ENCODE measurements at regions not wholly inside any gene's neighbourhood (a gene's known extent, or its start where the extent isn't known, plus 50 kb on each side); places are given as distances from the start of the nearest gene placed in this dataset.

DNA sequence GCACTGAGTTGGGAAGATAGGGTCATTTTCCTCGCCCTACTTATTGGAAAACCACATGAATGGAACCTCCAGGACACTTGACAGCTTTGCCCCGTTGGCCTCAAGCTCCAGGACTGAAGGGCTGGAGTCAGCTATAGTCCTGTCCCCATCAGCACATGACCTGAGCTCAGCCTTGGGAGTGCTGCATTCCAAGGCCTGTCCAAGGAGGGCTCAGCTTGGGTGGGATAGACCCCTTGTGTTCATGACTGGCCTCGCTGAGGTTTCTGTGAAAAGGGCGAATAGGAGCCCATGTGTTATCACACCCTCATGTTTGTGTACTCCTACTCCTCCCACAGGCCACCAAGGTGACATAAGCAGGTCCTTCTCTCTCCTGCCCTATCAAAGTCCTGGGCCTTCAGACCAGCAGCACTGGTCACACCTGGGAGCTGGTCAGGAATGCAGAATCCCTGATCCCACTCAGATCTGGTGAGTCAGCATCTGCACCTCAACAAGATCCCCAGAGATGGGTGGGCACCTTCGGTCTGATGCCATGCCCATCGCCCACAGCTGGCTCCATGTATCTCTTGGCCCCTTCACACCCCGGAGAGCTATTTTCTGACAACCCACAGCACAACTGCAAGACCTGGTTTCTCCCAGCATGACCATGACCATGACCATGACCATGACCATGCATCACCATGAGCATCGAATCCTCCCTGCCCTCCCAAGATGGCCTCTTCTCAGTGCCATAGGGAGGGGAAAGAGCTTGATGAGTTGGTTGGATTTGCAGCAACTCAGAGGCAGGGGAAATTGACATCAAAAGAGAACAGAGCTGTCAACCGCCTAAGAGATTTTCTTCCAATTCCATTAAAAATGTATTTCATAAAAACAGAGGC, 83.0 kb upstream of the RAB6C start:
- no TSS peak for BruUV-seq (replicated peaks)
- H3K27me3 Mint-ChIP-seq (ENCODE audit: insufficient read depth, unreplicated experiment), result peaks cover 38% of the 10 kb centered on the region
- no peaks in the 10 kb centered on the region; the same call in 1 of the 2 replicates for H3K27me3 ChIP-seq (replicated peaks; ENCODE audit: control insufficient read depth, insufficient read depth, low read length)
- no peaks in the 10 kb centered on the region for H3K9me3 ChIP-seq
- DNase-seq, result no peak
- no peaks in the 10 kb centered on the region for H3K4me1 ChIP-seq
- ChIA-PET CTCF (no interaction called here), POLR2A (no interaction called here)
- H3K4me3 Mint-ChIP-seq (ENCODE audit: unreplicated experiment), result no peak overlapping the region
- H3K9me3 Mint-ChIP-seq (ENCODE audit: unreplicated experiment), result no peaks in the 10 kb centered on the region
- intact Hi-C loops (cut with micrococcal nuclease; ENCODE audit: unreplicated experiment), result no loop called here
- no peak overlapping the region for H3K27ac Mint-ChIP-seq (ENCODE audit: unreplicated experiment)
- H3K4me1 Mint-ChIP-seq (ENCODE audit: low read depth, unreplicated experiment), result no peaks in the 10 kb centered on the region
- no peak for TF ChIP-seq CTCF (IDR thresholded peaks at IDR 0.05; ENCODE audit: insufficient read depth in 1 of 2, low read depth in 1 of 2, low read length in 1 of 2, severe bottlenecking in 1 of 2, unreplicated experiment in 1 of 2)
- H3K36me3 ChIP-seq (ENCODE audit: control insufficient read depth, insufficient read depth, low read length), result no peaks in the 10 kb centered on the region
- H3K4me3 ChIP-seq (ENCODE audit: low read depth, low read length), result no peak overlapping the region
- H3K36me3 Mint-ChIP-seq (ENCODE audit: insufficient read depth, unreplicated experiment), result no peaks in the 10 kb centered on the region

DNA sequence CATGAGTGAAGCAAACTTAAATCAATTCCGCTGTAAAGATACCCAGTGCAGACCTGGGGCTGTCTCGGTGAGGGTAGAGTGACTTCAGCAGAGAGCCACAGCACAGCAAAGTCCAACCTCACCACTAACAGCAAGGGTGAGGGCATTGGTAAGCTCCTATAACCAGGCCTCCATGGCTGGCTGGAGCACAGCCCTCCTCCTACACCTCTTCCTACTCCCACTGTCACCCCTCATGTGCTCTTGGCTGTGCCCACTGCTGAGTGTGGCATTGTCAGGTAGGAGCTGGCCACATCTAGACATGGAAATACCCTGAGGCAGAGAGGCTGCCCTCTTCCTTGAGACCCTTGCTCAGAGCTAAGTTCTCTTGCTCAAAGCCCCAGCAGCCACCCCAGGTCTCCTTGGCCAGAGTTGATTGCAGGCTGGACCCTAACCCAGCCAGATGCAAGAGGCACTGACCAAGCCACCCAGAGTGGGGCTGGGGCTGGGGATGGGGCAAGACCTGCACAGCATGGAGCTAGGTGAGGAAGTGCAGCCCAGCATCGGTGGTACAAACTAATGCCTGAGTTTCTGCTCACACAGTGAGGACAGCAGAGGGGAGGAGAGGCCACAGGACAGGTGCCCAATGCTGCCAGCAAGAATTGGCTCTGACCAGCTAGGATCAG, 77.6 kb upstream of the RAB6C start:
- no peak overlapping the region for H3K4me3 ChIP-seq (ENCODE audit: low read depth, low read length)
- POLR2A ChIA-PET, result no interaction called here
- H3K4me3 Mint-ChIP-seq (ENCODE audit: unreplicated experiment), result no peak overlapping the region
- TF ChIP-seq CTCF (IDR thresholded peaks at IDR 0.05; ENCODE audit: insufficient read depth in 1 of 2, low read depth in 1 of 2, low read length in 1 of 2, severe bottlenecking in 1 of 2, unreplicated experiment in 1 of 2), result no peak
- CTCF ChIA-PET, result no interaction called here
- peaks cover 19% of the 10 kb centered on the region for H3K27me3 Mint-ChIP-seq (ENCODE audit: insufficient read depth, unreplicated experiment)
- no peaks in the 10 kb centered on the region for H3K9me3 ChIP-seq
- H3K27me3 ChIP-seq (replicated peaks; ENCODE audit: control insufficient read depth, insufficient read depth, low read length), result no peaks in the 10 kb centered on the region
- intact Hi-C loops (cut with micrococcal nuclease; ENCODE audit: unreplicated experiment), result no loop called here
- H3K9me3 Mint-ChIP-seq (ENCODE audit: unreplicated experiment), result no peaks in the 10 kb centered on the region
- no TSS peak for BruUV-seq (replicated peaks)
- no peaks in the 10 kb centered on the region for H3K36me3 Mint-ChIP-seq (ENCODE audit: insufficient read depth, unreplicated experiment)
- no peaks in the 10 kb centered on the region for H3K36me3 ChIP-seq (ENCODE audit: control insufficient read depth, insufficient read depth, low read length)
- DNase-seq, result peak in 1 of 2 experiments; percentile 23
- H3K4me1 ChIP-seq, result no peaks in the 10 kb centered on the region
- H3K4me1 Mint-ChIP-seq (ENCODE audit: low read depth, unreplicated experiment), result no peaks in the 10 kb centered on the region
- no peak overlapping the region for H3K27ac Mint-ChIP-seq (ENCODE audit: unreplicated experiment)

- BruUV-seq (replicated peaks), result no TSS peak
- CTCF ChIA-PET, result no interaction called here
These were observed 76.5 kb upstream of the RAB6C start for GRCh38 chr2:129902731-129903585.

More at GRCh38 chr2:129902731-129903585, 76.5 kb upstream of the RAB6C start:
- peak in 1 of 2 experiments; percentile 19 for DNase-seq
- Mint-ChIP-seq H3K4me1 (ENCODE audit: low read depth, unreplicated experiment) (no peaks in the 10 kb centered on the region), H3K27me3 (ENCODE audit: insufficient read depth, unreplicated experiment) (peaks cover 13% of the 10 kb centered on the region), H3K27ac (ENCODE audit: unreplicated experiment) (no peak overlapping the region), H3K9me3 (ENCODE audit: unreplicated experiment) (no peaks in the 10 kb centered on the region), H3K36me3 (ENCODE audit: insufficient read depth, unreplicated experiment) (no peaks in the 10 kb centered on the region), H3K4me3 (ENCODE audit: unreplicated experiment) (no peak overlapping the region)
- no peaks in the 10 kb centered on the region for H3K36me3 ChIP-seq (ENCODE audit: control insufficient read depth, insufficient read depth, low read length)
- H3K4me3 ChIP-seq (ENCODE audit: low read depth, low read length), result no peak overlapping the region
- POLR2A ChIA-PET, result no interaction called here
- intact Hi-C loops (cut with micrococcal nuclease; ENCODE audit: unreplicated experiment), result no loop called here
- no peaks in the 10 kb centered on the region for H3K27me3 ChIP-seq (replicated peaks; ENCODE audit: control insufficient read depth, insufficient read depth, low read length)
- no peaks in the 10 kb centered on the region for H3K9me3 ChIP-seq
- H3K4me1 ChIP-seq, result no peaks in the 10 kb centered on the region
- TF ChIP-seq CTCF (IDR thresholded peaks at IDR 0.05; ENCODE audit: insufficient read depth in 1 of 2, low read depth in 1 of 2, low read length in 1 of 2, severe bottlenecking in 1 of 2, unreplicated experiment in 1 of 2), result no peak

Data from Caco-2 (cell line).